ENCODE measurements at regions not wholly inside any gene's neighbourhood (a gene's known extent, or its start where the extent isn't known, plus 50 kb on each side); places are given as distances from the start of the nearest gene placed in this dataset.

DNA sequence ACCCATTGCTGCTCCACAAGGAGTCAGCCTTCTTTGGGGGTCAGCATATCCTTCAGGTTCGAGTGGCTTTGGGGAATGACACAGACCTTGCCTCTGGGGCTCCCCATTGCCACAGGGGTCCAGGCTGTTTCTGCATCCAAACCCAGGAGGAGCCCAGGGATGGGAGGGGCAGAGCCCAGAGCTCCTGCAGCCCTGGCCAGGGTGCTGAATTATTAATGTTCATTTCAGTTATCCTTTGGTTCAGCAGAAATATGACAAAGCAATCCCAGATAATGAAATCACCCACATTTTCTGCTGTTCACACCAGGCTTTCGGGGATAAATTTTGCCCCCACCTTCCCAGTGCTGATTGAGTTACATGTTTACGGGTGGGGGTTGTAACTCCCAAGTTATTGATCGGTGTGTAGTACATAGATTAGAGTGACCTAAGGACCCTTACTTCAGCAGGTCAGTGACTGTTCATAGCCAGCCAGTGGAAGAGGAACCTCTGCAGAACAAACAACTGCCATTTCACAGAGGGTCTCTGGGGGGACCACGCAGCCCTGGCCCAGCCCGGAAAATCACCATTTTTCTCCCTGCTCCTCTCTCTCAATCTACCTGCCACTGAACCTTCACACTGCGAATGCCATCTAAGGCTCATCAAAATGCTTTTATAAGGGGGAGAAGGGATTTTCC, 240.3 kb upstream of the N4BP1 start:
- peaks cover 0 to 4% (median 0%) of the 10 kb centered on the region in 4 donors for H3K27me3 ChIP-seq
- H3K4me3 ChIP-seq = no peak overlapping the region
- intact Hi-C loops (cut with DNase I) = no loop called here
- no peaks in the 10 kb centered on the region for H3K36me3 ChIP-seq
- no peak overlapping the region for H3K27ac ChIP-seq (replicated peaks in 1 of 4)
- WGBS = 81% methylated on average over 7 of the region's 7 CpGs
- no peak for DNase-seq (ENCODE audit: extremely low spot score)
- no peaks in the 10 kb centered on the region for H3K9me3 ChIP-seq
- no peaks in the 10 kb centered on the region for H3K4me1 ChIP-seq
- TF ChIP-seq, protein P1, sequence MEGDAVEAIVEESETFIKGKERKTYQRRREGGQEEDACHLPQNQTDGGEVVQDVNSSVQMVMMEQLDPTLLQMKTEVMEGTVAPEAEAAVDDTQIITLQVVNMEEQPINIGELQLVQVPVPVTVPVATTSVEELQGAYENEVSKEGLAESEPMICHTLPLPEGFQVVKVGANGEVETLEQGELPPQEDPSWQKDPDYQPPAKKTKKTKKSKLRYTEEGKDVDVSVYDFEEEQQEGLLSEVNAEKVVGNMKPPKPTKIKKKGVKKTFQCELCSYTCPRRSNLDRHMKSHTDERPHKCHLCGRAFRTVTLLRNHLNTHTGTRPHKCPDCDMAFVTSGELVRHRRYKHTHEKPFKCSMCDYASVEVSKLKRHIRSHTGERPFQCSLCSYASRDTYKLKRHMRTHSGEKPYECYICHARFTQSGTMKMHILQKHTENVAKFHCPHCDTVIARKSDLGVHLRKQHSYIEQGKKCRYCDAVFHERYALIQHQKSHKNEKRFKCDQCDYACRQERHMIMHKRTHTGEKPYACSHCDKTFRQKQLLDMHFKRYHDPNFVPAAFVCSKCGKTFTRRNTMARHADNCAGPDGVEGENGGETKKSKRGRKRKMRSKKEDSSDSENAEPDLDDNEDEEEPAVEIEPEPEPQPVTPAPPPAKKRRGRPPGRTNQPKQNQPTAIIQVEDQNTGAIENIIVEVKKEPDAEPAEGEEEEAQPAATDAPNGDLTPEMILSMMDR (IDR thresholded peaks at IDR 0.05) = no peak
- TF ChIP-seq POLR2AphosphoS5 (IDR thresholded peaks at IDR 0.05) (no peak), POLR2A (IDR thresholded peaks at IDR 0.05; ENCODE audit: low read depth) (no peak), EP300 (IDR thresholded peaks at IDR 0.05) (no peak)

GRCh38 chr16:48846277-48846676, 236.3 kb upstream of the N4BP1 start:
- H3K4me1 ChIP-seq = no peaks in the 10 kb centered on the region
- peaks cover 0 to 3% (median 0%) of the 10 kb centered on the region in 4 donors for H3K27me3 ChIP-seq
- no peak for TF ChIP-seq POLR2AphosphoS5 (IDR thresholded peaks at IDR 0.05)
- no peak for TF ChIP-seq POLR2A (IDR thresholded peaks at IDR 0.05; ENCODE audit: low read depth)
- intact Hi-C loops (cut with DNase I) = no loop called here
- no peak overlapping the region for H3K27ac ChIP-seq (replicated peaks in 1 of 4)
- H3K9me3 ChIP-seq = no peaks in the 10 kb centered on the region
- no peak overlapping the region for H3K4me3 ChIP-seq
- WGBS = 72% methylated on average over 2 of the region's 2 CpGs
- no peaks in the 10 kb centered on the region for H3K36me3 ChIP-seq
- DNase-seq (ENCODE audit: extremely low spot score) = no peak

- no peak overlapping the region for H3K27ac ChIP-seq (replicated peaks in 1 of 4)
- H3K36me3 ChIP-seq = no peaks in the 10 kb centered on the region
- intact Hi-C loops (cut with DNase I) = no loop called here
- WGBS = 25% methylated on average over 2 of the region's 2 CpGs
- no peaks in the 10 kb centered on the region for H3K4me1 ChIP-seq
- no peak for DNase-seq (ENCODE audit: extremely low spot score)
- no peak overlapping the region for H3K4me3 ChIP-seq
- peaks cover 0 to 3% (median 0%) of the 10 kb centered on the region in 4 donors for H3K27me3 ChIP-seq
- TF ChIP-seq POLR2A (IDR thresholded peaks at IDR 0.05; ENCODE audit: low read depth) (no peak), POLR2AphosphoS5 (IDR thresholded peaks at IDR 0.05) (no peak), EP300 (IDR thresholded peaks at IDR 0.05) (no peak)
- TF ChIP-seq, protein P1 (IDR thresholded peaks at IDR 0.05) = no peak
- no peaks in the 10 kb centered on the region for H3K9me3 ChIP-seq
Observed at GRCh38 chr16:48845261-48845660, 235.3 kb upstream of the N4BP1 start.

- no peak for DNase-seq (ENCODE audit: extremely low spot score)
- intact Hi-C loops (cut with DNase I) = no loop called here
- Histone ChIP-seq H3K36me3 (no peaks in the 10 kb centered on the region), H3K27me3 (peaks cover 0 to 3% (median 0%) of the 10 kb centered on the region in 4 donors), H3K9me3 (no peaks in the 10 kb centered on the region), H3K4me3 (no peak overlapping the region), H3K4me1 (no peaks in the 10 kb centered on the region), H3K27ac (replicated peaks in 1 of 4) (no peak overlapping the region)
- 47% methylated on average over 1 of the region's 1 CpG for WGBS
- TF ChIP-seq POLR2A (IDR thresholded peaks at IDR 0.05; ENCODE audit: low read depth) (no peak), POLR2AphosphoS5 (IDR thresholded peaks at IDR 0.05) (no peak), EP300 (IDR thresholded peaks at IDR 0.05) (no peak)
- TF ChIP-seq, protein P1 (IDR thresholded peaks at IDR 0.05) = no peak
Observed at GRCh38 chr16:48838349-48838748, 228.4 kb upstream of the N4BP1 start.

DNA sequence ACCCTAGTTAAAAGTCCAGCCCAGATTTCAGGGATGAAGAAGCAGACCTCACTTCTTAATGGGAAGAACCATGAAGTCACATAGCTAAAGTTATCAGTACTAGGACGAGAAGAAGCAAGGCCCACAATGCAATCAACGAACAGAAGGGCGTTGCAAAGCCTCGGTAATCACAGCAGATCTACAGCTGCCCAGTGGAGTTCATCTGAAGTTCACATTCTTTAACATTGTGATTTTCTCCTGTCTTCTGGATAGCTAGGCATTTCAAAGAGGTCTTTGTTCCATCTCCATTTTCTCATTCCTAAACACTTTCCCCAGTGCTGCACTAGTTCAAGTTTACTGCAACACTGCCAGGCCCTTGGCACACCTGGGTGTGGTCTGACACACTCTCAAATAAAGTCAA, 226.7 kb upstream of the N4BP1 start:
- no peak for DNase-seq (ENCODE audit: extremely low spot score)
- intact Hi-C loops (cut with DNase I) = no loop called here
- WGBS = 69% methylated on average over 4 of the region's 4 CpGs
- TF ChIP-seq, protein P1 (IDR thresholded peaks at IDR 0.05) = no peak
- TF ChIP-seq POLR2A (IDR thresholded peaks at IDR 0.05; ENCODE audit: low read depth) = no peak
- TF ChIP-seq EP300 (IDR thresholded peaks at IDR 0.05) = no peak
- no peak for TF ChIP-seq POLR2AphosphoS5 (IDR thresholded peaks at IDR 0.05)
- Histone ChIP-seq H3K9me3 (no peaks in the 10 kb centered on the region), H3K4me3 (no peak overlapping the region), H3K27ac (replicated peaks in 1 of 4) (no peak overlapping the region), H3K27me3 (peaks cover 0 to 2% (median 0%) of the 10 kb centered on the region in 4 donors), H3K36me3 (no peaks in the 10 kb centered on the region), H3K4me1 (no peaks in the 10 kb centered on the region)
